ENCODE measurements at regions not wholly inside any gene's neighbourhood (a gene's known extent, or its start where the extent isn't known, plus 50 kb on each side); places are given as distances from the start of the nearest gene placed in this dataset.

DNA sequence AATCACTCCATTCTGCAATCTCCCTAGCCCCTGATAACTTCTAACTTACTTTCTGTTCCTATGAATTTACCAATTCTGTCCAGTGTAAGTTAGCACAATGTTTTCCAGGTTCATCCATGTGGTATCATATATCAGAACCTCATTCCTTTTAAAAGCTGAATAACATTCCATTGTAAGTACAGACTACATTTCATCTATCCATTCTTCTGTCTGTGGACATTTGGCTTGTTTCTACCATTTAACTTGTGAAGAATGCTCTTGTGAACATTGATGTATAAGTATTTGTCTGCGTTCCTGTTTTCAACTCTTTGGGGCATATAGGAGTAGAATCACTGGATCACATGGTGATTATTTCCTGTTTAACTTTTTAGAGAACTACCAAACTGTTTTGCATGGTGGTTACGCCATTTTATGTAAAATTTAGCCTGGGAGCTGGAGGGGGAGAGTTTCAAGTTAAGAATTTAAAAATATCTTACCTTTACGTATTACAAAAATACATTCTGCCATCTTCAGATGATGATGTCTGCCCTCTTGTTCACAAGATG lies 156.5 kb downstream of the BTBD3 start:
- no peak overlapping the region for H2BK5ac ChIP-seq (ENCODE audit: low read depth, low read length)

More for the DNA sequence above, 156.5 kb downstream of the BTBD3 start:
- CTCF ChIA-PET (ENCODE audit: partially characterized antibody): interaction anchor here (0.7 to 0.9 kb wide), 2 partner anchors 62 to 134 kb away, joined by 3 read pairs; no protein-coding TSS in a partner anchor
- H4K8ac ChIP-seq (ENCODE audit: extremely low read depth, insufficient read depth, low read length): no peak overlapping the region
- H2BK20ac ChIP-seq (ENCODE audit: low read length): no peak overlapping the region
- no peaks in the 10 kb centered on the region for H4K20me1 ChIP-seq (replicated peaks in 1 of 2; ENCODE audit: control insufficient read depth in 1 of 2, insufficient read depth in 2 of 2, low read length in 2 of 2)
- no peaks in the 10 kb centered on the region for H3K27me3 ChIP-seq (replicated peaks in 1 of 4; ENCODE audit: control insufficient read depth in 3 of 4, extremely low read depth in 1 of 4, insufficient read depth in 3 of 4, low read length in 3 of 4)
- no peak overlapping the region for H2AK5ac ChIP-seq (ENCODE audit: low read depth, low read length)
- no peak overlapping the region for H3K9ac ChIP-seq (replicated peaks in 1 of 4; ENCODE audit: extremely low read depth in 1 of 4, low read depth in 3 of 4, low read length in 3 of 4)
- H3K4ac ChIP-seq (replicated peaks; ENCODE audit: insufficient read length, low read depth, low read length): no peak overlapping the region
- H3K9me3 ChIP-seq (ENCODE audit: insufficient read depth in 2 of 2, low read depth in 1 of 2, low read length in 1 of 2): no peaks in the 10 kb centered on the region
- no peak overlapping the region for H3K23ac ChIP-seq (ENCODE audit: insufficient read length)
- TF ChIP-seq HDAC2 (IDR thresholded peaks at IDR 0.05; ENCODE audit: borderline replicate concordance in 1 of 2, low read depth in 2 of 2, low read length in 2 of 2) (no peak), SIX5 (IDR thresholded peaks at IDR 0.05; ENCODE audit: low read depth, low read length) (no peak), JUN (IDR thresholded peaks at IDR 0.05; ENCODE audit: low read depth, low read length) (no peak), RBBP5 (IDR thresholded peaks at IDR 0.05; ENCODE audit: borderline replicate concordance, low read depth, low read length) (no peak), POLR2AphosphoS5 (IDR thresholded peaks at IDR 0.05; ENCODE audit: low read depth, low read length) (no peak), MAX (IDR thresholded peaks at IDR 0.05) (no peak), ATF3 (IDR thresholded peaks at IDR 0.05; ENCODE audit: insufficient read depth, low read depth, low read length) (no peak), SIRT6 (IDR thresholded peaks at IDR 0.05; ENCODE audit: low read length) (no peak)
- no peak overlapping the region for H2BK12ac ChIP-seq (ENCODE audit: low read depth, low read length)
- no peak overlapping the region for H3K56ac ChIP-seq (replicated peaks; ENCODE audit: insufficient read length, low read depth, low read length)
- H3K4me3 ChIP-seq (ENCODE audit: extremely low read depth in 1 of 4, insufficient read depth in 2 of 4, low read depth in 3 of 4, low read length in 4 of 4): no peak overlapping the region
- H3K14ac ChIP-seq (ENCODE audit: insufficient read length): no peak overlapping the region
- no peak overlapping the region for H4K91ac ChIP-seq (replicated peaks; ENCODE audit: insufficient read length, low read length)
- no peak overlapping the region for H4K5ac ChIP-seq (ENCODE audit: insufficient read length, low read depth, low read length)
- FAIRE-seq (no peak), DNase-seq (ENCODE audit: low read depth in 1 of 2, low spot score in 2 of 2) (no peak)
- H2AFZ ChIP-seq (ENCODE audit: low read length): no peak overlapping the region
- POLR2A ChIA-PET (ENCODE audit: partially characterized antibody): no interaction called here
- no peaks in the 10 kb centered on the region for H3K23me2 ChIP-seq (ENCODE audit: low read depth, low read length)
- H3K4me1 ChIP-seq (replicated peaks in 1 of 4; ENCODE audit: control insufficient read depth in 3 of 4, insufficient read depth in 4 of 4, low read length in 3 of 4): no peaks in the 10 kb centered on the region
- no peak overlapping the region for H2BK120ac ChIP-seq (replicated peaks; ENCODE audit: low read depth, low read length)
- H3K4me2 ChIP-seq (ENCODE audit: insufficient read depth in 1 of 2, low read depth in 2 of 2, low read length in 2 of 2): no peak overlapping the region
- no peak overlapping the region for H3K27ac ChIP-seq (ENCODE audit: low read depth, low read length)
- no peak overlapping the region for H3K18ac ChIP-seq (ENCODE audit: extremely low read depth, low read length)
- H3K79me1 ChIP-seq (ENCODE audit: low read depth, low read length): no peaks in the 10 kb centered on the region
- no peaks in the 10 kb centered on the region for H3K79me2 ChIP-seq (ENCODE audit: control insufficient read depth in 1 of 2, insufficient read depth in 2 of 2, low read length in 2 of 2)
- no peaks in the 10 kb centered on the region for H3K36me3 ChIP-seq (ENCODE audit: control insufficient read depth in 2 of 4, insufficient read depth in 4 of 4, low read length in 3 of 4)
- no peak overlapping the region for H2BK15ac ChIP-seq (ENCODE audit: low read length)
- 94% methylated on average over 3 of the region's 3 CpGs; no CpG with 5 or more reads in 1 of the 2 experiments for WGBS, 2 experiments (ENCODE audit: extremely low coverage in 1 of 2, insufficient coverage in 1 of 2, insufficient read length in 1 of 2, insufficient replicate concordance in 2 of 2, low coverage in 1 of 2, low lambda C conversion rate in 2 of 2, missing lambda C conversion rate in 1 of 2)

Data from H1 (cell line).